Left renal cortex interstitium (tissue), 4 donors: ENCODE measurements at regions not wholly inside any gene's neighbourhood (a gene's known extent, or its start where the extent isn't known, plus 50 kb on each side); places are given as distances from the start of the nearest gene placed in this dataset.
"Not testable (repeated sequence)": the region's sequence is repeated elsewhere in the genome, so short reads cannot be mapped to it uniquely, and the experiment has no call there.

Experiments
- DNase-seq, 4 donors: peaks; one replicate each; pipeline ENCODE4 v3.0.0-alpha.2; 2013; ENCODE audit warnings: low read depth in 4 of 4, low spot score in 2 of 4, missing footprints in 1 of 4

DNA sequence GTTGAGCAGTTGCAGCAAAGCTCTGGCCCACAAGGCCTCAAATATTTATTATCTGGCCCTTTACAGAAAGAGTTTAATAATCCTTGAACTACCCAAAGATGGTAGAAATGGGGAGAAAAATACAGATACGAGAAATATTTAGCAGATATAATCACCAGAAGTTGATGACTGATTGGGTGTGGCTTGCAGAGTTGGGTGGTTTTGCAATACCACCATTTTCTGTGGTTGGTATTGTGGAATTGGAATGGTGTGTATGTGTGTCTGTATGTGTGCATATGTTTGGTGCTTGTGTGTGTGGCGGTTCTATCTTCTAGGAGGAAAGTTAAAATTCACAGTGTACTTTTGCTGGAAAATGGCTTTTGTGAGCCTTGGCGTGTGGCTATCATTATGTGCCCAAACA lies 85.4 kb upstream of the MANSC4 start:
- DNase-seq = no peak

DNA sequence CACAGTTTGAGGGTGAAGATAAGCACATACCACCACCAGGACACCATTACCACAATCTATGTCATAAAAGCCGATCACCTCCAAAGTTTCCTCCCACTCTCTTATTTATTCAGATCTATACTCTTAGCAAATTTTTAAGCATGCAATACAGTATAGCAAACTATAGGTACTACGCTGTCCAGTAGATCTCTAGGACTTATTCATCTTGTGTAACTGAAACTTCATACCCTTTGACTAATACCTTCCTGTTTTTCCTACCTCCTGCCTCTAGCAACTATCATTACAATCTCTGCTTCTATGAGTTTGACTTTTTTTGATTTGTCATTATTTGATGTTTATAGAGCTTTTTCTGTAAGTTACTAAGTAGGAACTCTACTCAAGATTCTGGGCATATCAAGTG lies 84.5 kb upstream of the MANSC4 start:
- DNase-seq = no peak

DNA sequence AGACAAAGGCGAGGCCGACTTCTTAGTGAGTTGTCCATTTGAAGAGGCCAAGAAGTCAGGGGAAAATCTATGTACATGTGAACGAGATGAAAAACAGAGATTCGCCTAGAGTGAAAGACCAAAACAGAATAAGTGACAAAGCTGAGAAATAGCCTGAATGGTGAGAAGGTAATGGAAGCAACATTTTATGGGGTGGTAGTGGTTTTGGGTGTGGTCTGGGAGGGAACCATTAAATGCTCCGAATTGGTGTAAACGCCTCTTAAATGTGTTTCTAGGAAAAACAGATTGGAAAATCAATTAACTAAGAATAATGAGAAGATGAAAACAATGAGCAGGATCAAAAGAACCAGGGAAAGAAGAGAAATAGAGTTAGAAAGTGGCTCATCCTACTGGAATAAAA lies 83.8 kb upstream of the MANSC4 start:
- DNase-seq = no peak

DNA sequence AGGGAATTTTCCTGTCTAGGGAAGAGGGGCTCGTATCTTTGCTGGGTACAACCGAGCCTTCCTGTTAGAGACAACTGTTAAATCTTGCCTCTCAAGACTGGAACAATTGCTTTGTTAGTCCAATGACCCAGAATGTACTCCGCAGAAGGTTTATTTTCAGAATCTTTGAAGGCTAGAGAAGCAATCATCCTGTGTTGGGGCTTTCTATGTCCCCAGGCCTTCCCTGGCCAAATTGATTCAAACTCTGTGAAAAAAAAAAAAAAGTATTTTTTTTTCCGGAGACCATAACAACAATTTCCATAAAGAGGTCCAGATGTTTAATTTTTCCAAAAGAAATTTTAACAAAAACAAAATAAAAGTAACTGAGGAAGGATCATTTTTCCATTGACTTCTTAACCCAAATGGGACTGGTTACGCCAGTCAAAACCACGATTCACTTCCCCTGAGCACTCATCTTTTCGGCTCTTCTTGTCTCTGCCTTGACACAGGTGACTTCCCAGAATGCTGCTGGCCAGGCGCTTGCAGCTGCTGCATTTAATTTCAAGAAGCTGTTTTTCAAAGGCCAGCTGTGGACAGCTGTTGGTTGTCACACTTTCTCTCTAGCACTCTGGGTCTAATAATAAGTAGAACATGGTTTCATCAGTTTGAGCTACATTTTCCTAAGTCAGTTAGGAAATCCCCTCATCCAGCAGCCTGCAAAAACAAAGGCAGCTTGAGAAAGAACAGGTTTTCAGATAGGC lies 81.6 kb upstream of the MANSC4 start:
- peak; percentile 41 to 65 (median 58) for DNase-seq

DNA sequence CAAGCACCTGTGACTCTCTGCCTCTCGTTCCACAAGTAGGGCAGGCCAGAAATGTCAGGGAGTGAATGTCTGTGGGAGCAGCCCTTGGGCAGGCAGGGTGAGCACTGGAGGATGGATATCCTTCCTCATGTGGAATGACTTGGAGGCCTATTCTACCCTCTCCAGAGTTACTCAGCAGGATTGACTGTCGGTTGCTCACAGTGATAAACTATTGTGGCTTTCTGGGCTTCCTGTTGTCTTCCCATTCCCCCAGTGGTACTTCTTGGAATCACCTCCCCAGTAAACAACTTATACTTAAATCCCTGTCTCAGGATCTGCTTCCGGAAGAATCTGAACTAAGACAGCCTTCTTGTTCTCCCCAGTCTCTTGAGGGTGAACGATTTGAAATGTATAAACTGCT lies 79.6 kb upstream of the MANSC4 start:
- no peak for DNase-seq

DNA sequence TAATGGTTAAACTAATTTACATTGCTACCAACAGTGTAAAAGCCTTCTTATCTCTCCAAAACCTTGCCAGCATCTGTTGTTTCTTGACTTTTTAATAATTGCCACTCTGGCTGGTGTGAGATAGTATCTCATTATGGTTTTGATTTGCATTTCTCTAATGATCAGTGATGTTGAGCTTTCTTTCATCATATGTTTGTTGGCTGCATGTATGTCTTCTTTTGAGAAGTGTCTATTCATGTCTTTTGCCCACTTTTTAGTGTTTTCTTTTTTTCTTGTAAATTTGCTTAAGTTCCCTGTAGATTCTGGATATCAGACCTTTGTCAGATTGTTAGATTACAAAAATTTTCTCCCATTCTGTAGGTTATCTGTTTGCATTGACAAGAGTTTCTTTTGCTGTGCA lies 77.0 kb upstream of the MANSC4 start:
- DNase-seq = not testable (repeated sequence)

DNA sequence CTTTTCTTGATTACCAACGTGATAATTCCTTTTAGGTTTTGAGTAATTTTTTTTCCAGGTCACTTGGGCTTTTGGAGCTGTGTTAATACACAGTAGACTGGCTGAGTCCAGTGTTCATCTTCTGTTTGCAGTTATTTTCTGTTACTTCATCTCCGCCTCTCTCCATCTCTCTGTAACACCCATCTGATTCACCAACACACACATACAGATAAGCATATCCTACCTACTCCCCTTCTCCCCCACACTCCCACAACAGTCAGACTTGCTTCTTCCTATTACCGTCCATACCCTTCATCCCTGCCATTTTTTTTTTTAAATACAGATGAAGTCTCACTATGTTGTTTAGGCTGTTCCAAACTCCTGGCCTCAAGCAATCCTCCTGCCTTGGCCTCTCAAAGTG lies 72.7 kb upstream of the MANSC4 start:
- DNase-seq = no peak
